H1 (cell line): ENCODE measurements at regions not wholly inside any gene's neighbourhood (a gene's known extent, or its start where the extent isn't known, plus 50 kb on each side); places are given as distances from the start of the nearest gene placed in this dataset.

ENCODE experiments used
- CHD2 ChIP-seq: IDR thresholded peaks from 2 replicates; pipeline ENCODE4 v1.6.1; 2012; ENCODE audit warnings: low read length, improper control_type of control experiment
- EP300 ChIP-seq, 2 experiments: IDR thresholded peaks; 1 replicate in 1 of 2; 2 replicates in 1 of 2; pipeline ENCODE4 v1.6.1; 2011 to 2012; ENCODE audit warnings: low read depth in 2 of 2, low read length in 2 of 2, mild to moderate bottlenecking in 2 of 2, borderline replicate concordance in 1 of 2, inconsistent platforms in 1 of 2, moderate library complexity in 1 of 2
- FOSL1 ChIP-seq: IDR thresholded peaks from 2 replicates; pipeline ENCODE4 v1.6.1; 2011; ENCODE audit warnings: mild to moderate bottlenecking, low read depth, low read length, moderate library complexity; ENCODE audit not compliant: insufficient read depth
- KDM1A ChIP-seq: fragments of 200-600, 300-600 bp; sonication (generic); IDR thresholded peaks from 2 replicates; pipeline ENCODE4 v1.7.1; 2016; ENCODE audit warnings: mild to moderate bottlenecking, low read length, borderline replicate concordance
- KDM4A ChIP-seq: IDR thresholded peaks from one replicate; pipeline ENCODE4 v1.7.1; 2012; ENCODE audit warnings: low read depth, mild to moderate bottlenecking, moderate library complexity, low read length, inconsistent platforms; ENCODE audit not compliant: severe bottlenecking
- SRF ChIP-seq: IDR thresholded peaks from 2 replicates; pipeline ENCODE4 v1.6.1; 2011; ENCODE audit warnings: mild to moderate bottlenecking, low read depth, low read length, moderate library complexity
- TF ChIP-seq, protein P1 (sequence below): IDR thresholded peaks from 2 replicates; pipeline ENCODE4 v1.6.1; 2011; ENCODE audit warnings: low read depth, mild to moderate bottlenecking, low read length; ENCODE audit not compliant: insufficient read depth
- TF ChIP-seq, protein P2 (sequence below): fragments of 300-600 bp; sonication (generic); IDR thresholded peaks from 2 replicates; pipeline ENCODE4 v1.7.1; 2012; ENCODE audit warnings: low read length, moderate library complexity, mild to moderate bottlenecking, inconsistent platforms; ENCODE audit not compliant: insufficient replicate concordance

DNA sequence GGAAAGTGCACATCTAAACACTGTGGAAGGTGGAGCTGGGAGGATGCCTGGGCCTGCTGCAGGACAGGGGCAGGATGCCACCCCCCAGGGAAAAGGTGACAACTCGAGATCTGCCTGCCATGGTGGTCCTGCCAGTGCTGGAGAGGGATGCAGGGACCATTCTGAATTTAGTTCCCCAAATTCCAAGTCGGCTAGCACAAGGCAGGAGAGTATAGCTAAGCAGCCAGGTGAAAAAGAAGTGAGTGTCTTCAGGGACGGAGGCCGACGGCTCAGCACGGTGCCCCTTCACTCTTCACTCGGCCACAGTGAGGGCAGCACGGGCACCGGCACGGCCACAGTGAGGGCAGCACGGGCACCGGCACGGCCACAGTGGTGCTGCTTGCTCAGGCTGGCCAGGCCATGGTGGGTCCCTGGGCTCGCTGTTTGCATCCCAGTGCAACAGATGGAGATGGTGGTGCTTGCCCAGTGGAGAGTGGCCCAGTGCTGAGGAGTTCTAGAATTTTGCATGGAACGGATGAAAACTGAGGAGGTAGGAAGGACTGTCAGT, 161.3 kb upstream of the SHH start (continued):
- TF ChIP-seq, protein P1, sequence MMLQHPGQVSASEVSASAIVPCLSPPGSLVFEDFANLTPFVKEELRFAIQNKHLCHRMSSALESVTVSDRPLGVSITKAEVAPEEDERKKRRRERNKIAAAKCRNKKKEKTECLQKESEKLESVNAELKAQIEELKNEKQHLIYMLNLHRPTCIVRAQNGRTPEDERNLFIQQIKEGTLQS: no peak
- TF ChIP-seq EP300 (IDR thresholded peaks at IDR 0.05; ENCODE audit: borderline replicate concordance in 1 of 2, low read depth in 2 of 2, low read length in 2 of 2) (no peak), CHD2 (no peak), KDM1A (no peak), SRF (no peak), KDM4A (no peak), FOSL1 (no peak)
- TF ChIP-seq, protein P2, sequence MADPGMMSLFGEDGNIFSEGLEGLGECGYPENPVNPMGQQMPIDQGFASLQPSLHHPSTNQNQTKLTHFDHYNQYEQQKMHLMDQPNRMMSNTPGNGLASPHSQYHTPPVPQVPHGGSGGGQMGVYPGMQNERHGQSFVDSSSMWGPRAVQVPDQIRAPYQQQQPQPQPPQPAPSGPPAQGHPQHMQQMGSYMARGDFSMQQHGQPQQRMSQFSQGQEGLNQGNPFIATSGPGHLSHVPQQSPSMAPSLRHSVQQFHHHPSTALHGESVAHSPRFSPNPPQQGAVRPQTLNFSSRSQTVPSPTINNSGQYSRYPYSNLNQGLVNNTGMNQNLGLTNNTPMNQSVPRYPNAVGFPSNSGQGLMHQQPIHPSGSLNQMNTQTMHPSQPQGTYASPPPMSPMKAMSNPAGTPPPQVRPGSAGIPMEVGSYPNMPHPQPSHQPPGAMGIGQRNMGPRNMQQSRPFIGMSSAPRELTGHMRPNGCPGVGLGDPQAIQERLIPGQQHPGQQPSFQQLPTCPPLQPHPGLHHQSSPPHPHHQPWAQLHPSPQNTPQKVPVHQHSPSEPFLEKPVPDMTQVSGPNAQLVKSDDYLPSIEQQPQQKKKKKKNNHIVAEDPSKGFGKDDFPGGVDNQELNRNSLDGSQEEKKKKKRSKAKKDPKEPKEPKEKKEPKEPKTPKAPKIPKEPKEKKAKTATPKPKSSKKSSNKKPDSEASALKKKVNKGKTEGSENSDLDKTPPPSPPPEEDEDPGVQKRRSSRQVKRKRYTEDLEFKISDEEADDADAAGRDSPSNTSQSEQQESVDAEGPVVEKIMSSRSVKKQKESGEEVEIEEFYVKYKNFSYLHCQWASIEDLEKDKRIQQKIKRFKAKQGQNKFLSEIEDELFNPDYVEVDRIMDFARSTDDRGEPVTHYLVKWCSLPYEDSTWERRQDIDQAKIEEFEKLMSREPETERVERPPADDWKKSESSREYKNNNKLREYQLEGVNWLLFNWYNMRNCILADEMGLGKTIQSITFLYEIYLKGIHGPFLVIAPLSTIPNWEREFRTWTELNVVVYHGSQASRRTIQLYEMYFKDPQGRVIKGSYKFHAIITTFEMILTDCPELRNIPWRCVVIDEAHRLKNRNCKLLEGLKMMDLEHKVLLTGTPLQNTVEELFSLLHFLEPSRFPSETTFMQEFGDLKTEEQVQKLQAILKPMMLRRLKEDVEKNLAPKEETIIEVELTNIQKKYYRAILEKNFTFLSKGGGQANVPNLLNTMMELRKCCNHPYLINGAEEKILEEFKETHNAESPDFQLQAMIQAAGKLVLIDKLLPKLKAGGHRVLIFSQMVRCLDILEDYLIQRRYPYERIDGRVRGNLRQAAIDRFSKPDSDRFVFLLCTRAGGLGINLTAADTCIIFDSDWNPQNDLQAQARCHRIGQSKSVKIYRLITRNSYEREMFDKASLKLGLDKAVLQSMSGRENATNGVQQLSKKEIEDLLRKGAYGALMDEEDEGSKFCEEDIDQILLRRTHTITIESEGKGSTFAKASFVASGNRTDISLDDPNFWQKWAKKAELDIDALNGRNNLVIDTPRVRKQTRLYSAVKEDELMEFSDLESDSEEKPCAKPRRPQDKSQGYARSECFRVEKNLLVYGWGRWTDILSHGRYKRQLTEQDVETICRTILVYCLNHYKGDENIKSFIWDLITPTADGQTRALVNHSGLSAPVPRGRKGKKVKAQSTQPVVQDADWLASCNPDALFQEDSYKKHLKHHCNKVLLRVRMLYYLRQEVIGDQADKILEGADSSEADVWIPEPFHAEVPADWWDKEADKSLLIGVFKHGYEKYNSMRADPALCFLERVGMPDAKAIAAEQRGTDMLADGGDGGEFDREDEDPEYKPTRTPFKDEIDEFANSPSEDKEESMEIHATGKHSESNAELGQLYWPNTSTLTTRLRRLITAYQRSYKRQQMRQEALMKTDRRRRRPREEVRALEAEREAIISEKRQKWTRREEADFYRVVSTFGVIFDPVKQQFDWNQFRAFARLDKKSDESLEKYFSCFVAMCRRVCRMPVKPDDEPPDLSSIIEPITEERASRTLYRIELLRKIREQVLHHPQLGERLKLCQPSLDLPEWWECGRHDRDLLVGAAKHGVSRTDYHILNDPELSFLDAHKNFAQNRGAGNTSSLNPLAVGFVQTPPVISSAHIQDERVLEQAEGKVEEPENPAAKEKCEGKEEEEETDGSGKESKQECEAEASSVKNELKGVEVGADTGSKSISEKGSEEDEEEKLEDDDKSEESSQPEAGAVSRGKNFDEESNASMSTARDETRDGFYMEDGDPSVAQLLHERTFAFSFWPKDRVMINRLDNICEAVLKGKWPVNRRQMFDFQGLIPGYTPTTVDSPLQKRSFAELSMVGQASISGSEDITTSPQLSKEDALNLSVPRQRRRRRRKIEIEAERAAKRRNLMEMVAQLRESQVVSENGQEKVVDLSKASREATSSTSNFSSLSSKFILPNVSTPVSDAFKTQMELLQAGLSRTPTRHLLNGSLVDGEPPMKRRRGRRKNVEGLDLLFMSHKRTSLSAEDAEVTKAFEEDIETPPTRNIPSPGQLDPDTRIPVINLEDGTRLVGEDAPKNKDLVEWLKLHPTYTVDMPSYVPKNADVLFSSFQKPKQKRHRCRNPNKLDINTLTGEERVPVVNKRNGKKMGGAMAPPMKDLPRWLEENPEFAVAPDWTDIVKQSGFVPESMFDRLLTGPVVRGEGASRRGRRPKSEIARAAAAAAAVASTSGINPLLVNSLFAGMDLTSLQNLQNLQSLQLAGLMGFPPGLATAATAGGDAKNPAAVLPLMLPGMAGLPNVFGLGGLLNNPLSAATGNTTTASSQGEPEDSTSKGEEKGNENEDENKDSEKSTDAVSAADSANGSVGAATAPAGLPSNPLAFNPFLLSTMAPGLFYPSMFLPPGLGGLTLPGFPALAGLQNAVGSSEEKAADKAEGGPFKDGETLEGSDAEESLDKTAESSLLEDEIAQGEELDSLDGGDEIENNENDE: no peak
- TF ChIP-seq, all 59 proteins: peak for 0
